HG03025 (cell line): ENCODE measurements at regions not wholly inside any gene's neighbourhood (a gene's known extent, or its start where the extent isn't known, plus 50 kb on each side); places are given as distances from the start of the nearest gene placed in this dataset.

Experiments used
- ATAC-seq: cut with Tn5 transposase; IDR thresholded peaks from one replicate; pipeline ENCODE4 v1.9.1; 2021; ENCODE audit warnings: mild to moderate bottlenecking, moderate library complexity; ENCODE audit not compliant: unreplicated experiment, low FRiP score

DNA sequence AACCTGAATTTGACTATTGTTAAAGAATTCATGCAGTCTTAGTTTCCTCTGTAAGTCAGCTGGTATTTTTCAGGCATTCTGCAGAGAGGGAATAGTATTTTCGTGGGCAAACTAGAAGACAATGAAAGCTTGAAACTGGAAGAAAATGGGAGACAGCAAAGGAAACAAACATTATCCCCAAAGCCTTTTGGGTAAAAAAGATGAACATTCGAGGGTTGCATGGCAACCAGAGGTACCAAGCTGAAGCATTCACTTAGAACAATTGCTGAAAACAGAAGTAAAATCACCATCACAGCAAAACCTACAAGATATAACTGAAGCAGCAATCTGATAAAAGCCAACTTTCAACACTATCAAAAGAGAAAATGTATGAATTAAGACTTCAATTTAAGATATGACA, 233.7 kb downstream of the SCG2 start:
- ATAC-seq = no peak

GRCh38 chr2:223369889-223370288, 232.3 kb downstream of the SCG2 start:
- ATAC-seq = no peak

- ATAC-seq = no peak
Observed at GRCh38 chr2:223383315-223383714, 218.8 kb downstream of the SCG2 start.

DNA sequence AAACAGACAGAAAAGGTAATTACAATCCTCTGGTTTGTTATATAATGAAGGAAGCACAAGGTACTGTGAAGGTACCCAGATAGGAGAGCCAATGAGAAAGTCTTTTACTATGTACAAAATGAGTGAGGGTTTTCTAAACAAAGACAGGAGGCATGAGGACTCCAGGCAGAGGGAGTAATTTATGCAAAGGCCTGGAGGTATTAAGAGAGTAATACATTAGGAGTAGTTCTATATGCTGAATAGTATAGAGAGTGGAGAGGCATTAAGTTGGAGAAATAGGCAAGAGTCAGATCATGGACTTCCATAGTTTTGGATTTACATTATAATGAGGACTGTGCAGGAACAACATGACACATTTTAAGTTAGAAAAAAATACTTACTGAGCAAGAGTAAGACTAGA, 216.0 kb downstream of the SCG2 start:
- no peak for ATAC-seq

DNA sequence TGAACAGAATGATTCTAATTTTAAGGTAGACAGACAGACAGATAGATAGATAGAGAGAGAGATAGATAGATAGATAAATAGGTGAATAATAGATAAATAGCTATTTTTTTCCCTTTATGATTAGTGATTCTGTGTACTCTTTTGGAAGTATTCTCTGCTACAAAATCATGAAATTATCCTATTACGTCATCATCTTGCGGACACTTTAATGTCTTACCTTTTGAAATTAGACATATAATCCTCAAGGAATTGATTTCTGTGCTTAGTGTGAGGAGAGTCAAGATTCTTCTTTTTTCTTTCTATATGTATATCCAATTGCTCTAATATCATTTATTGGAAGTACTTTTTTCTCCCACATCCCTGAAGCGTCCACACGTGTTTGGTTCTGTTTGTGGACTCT, 215.2 kb downstream of the SCG2 start:
- no peak for ATAC-seq

GRCh38 chr2:223389624-223390023, 212.5 kb downstream of the SCG2 start:
- ATAC-seq = no peak

DNA sequence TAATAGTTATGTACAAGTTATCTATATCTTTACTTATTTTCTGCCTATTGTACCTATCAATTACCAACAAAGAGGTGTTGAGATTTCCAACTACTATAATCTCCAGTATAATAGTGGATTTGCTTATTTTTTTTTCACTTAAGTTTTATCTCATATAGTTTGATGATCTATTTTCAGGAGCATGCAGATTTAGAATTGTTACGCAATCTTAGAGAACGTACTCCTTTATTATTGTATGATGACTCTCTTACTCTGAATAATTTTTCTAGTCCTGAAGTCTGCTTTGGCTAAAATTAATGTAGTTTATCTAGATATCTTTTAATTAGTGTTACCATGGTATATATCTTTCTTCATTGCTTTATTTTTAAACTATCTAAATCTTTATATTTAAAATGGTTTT, 205.2 kb downstream of the SCG2 start:
- ATAC-seq = no peak

DNA sequence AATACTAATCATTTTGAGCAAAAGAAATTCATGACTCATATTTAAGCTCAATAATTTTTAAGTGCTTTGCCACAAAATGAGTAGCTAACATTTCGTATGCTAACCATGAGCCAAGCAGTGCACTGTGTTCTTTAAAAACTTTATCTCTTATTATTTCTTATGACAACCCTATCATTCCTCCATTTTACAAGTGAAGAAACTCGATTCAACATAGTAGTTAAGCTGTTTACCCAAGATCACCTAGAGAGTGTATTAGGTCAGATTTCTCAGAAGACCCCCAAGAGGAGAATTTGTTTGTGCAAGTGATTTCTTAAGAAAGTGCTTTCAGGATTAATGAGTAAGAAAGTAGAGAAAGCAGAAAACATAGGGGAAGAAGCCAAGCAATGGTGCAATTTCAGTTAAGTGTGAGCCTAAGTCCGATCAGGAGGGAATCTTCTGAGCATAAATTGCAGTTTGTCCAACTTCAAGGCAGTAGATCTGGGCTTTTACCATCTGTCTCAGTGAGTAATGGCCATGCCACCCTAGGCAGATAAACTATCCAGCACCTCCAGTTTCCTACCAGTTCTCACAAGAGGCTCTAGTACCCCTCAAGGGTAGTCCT, 202.7 kb downstream of the SCG2 start:
- ATAC-seq = no peak

GRCh38 chr2:223404616-223405015, 197.5 kb downstream of the SCG2 start:
- no peak for ATAC-seq

GRCh38 chr2:223414646-223415045, 187.5 kb downstream of the SCG2 start:
- no peak for ATAC-seq

DNA sequence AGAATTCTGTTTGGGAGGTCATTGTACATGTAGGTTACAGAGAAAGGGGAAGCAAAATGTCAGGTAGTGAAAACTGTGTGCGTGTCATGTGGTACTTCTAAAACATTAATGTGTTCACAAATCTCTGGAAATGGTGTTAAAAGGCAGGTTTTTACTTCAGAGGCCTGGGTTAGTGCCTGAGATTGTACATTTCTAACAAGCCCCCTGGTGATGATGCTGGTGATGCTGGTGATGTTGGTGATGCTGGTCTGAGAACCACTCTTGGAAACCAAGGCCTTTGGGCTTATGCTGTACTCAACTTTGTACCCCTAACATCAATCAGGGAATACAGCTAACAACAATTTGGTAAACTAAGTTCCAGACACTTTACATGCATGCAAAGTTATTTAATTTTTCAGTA, 187.1 kb downstream of the SCG2 start:
- ATAC-seq = no peak

GRCh38 chr2:223416815-223417610, 185.1 kb downstream of the SCG2 start:
- no peak for ATAC-seq

DNA sequence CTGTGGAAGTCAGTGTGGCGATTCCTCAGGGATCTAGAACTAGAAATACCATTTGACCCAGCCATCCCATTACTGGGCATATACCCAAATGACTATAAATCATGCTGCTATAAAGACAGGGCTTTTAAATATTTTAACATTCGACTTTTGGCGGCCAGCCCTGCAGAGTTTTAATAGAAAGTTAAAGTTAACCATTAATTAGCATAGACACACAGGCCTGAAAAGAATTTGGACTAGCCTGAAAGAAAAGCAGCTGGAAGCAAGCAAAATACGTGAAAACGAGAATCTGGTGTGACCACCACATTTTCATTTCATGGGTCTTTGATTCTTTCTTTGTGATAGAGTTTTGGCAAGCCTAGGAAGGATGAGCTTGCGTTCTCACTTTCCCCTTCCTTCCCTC, 184.0 kb downstream of the SCG2 start:
- no peak for ATAC-seq

GRCh38 chr2:223418604-223419199, 183.5 kb downstream of the SCG2 start:
- ATAC-seq = no peak

GRCh38 chr2:223420048-223420447, 182.1 kb downstream of the SCG2 start:
- no peak for ATAC-seq

GRCh38 chr2:223431479-223431878, 170.7 kb downstream of the SCG2 start:
- no peak for ATAC-seq

DNA sequence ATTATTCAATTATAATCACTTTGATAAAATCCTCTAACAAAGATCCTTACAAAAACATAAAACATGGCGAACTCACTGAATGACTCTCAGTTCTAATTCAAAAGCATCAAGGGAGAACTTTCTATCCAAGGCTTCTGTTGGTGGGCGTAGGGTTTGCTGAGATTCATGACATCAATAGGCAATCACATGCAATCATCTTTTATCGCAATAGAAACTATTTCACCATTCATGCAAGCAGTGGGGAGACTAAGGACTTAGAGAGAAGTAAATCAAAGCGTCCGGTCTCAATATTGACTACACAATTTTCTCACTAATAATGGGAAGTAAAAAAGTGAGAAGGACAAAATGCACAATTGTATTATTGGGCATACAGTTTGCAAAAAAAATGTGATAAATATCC, 168.7 kb downstream of the SCG2 start:
- ATAC-seq = no peak

- no peak for ATAC-seq
Observed at GRCh38 chr2:223437788-223438187, 164.4 kb downstream of the SCG2 start.

- ATAC-seq = no peak
Observed at GRCh38 chr2:223439184-223439583, 163.0 kb downstream of the SCG2 start.

DNA sequence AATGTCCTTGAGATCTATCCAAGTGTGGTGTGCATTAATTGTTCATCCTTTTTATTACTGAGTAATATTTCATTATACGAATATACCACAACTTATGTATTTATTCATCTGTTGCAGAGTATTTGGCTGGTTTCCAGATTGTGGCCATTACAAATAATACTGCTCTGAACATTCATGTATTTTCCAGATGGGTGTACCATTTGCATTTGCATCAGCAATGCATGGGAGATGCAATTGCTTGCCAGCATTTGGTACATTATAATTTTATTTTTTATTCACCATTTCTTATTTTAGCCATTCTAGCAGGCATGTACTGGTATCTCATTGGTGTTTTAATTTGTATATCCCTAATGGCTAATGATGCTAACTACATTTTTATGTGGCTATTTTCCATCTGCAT, 162.4 kb downstream of the SCG2 start:
- ATAC-seq = no peak

GRCh38 chr2:223442847-223443246, 159.3 kb downstream of the SCG2 start:
- no peak for ATAC-seq

- no peak for ATAC-seq
Observed at GRCh38 chr2:223450246-223450645, 151.9 kb downstream of the SCG2 start.
